Cardiac muscle cell (in vitro differentiated cells and primary cell): ENCODE measurements at regions not wholly inside any gene's neighbourhood (a gene's known extent, or its start where the extent isn't known, plus 50 kb on each side); places are given as distances from the start of the nearest gene placed in this dataset.
A peak's percentile ranks its signal among the peaks of the same experiment; 100 is the strongest.
"Not testable (repeated sequence)": the region's sequence is repeated elsewhere in the genome, so short reads cannot be mapped to it uniquely, and the experiment has no call there.

Source experiments
- DNase-seq, 2 donors: peaks; one replicate each; pipeline versions ENCODE4 v3.0.0 to v3.0.0-alpha.2; 2010 to 2017; ENCODE audit warnings: low read depth in 1 of 2, low spot score in 1 of 2
- H3K27ac ChIP-seq: fragments of 200-600 bp; sonication (generic); 2 replicates; pipeline ENCODE4 v1.5.1; 2016
- H3K27me3 ChIP-seq: fragments of 200-600 bp; sonication (generic); 2 replicates; pipeline ENCODE4 v1.6.0; 2016; ENCODE audit warnings: control low read depth
- H3K36me3 ChIP-seq: fragments of 200-600 bp; sonication (generic); 2 replicates; pipeline ENCODE4 v1.5.1; 2016; ENCODE audit warnings: control low read depth
- H3K4me1 ChIP-seq: fragments of 200-600 bp; sonication (generic); 2 replicates; pipeline ENCODE4 v1.8.1; 2017; ENCODE audit warnings: low read depth, mild to moderate bottlenecking, mixed run types
- H3K4me3 ChIP-seq: fragments of 200-600 bp; sonication (generic); 2 replicates; pipeline ENCODE4 v1.5.1; 2016; ENCODE audit warnings: mild to moderate bottlenecking
- H3K9me3 ChIP-seq: fragments of 200-600 bp; sonication (generic); 2 replicates; pipeline ENCODE4 v1.5.1; 2017; ENCODE audit warnings: low read depth, mild to moderate bottlenecking, control low read depth
- TF ChIP-seq, protein P1 (sequence below): IDR thresholded peaks from 2 replicates; pipeline ENCODE4 v1.5.1; 2012; ENCODE audit warnings: low read depth, mild to moderate bottlenecking, low read length

DNA sequence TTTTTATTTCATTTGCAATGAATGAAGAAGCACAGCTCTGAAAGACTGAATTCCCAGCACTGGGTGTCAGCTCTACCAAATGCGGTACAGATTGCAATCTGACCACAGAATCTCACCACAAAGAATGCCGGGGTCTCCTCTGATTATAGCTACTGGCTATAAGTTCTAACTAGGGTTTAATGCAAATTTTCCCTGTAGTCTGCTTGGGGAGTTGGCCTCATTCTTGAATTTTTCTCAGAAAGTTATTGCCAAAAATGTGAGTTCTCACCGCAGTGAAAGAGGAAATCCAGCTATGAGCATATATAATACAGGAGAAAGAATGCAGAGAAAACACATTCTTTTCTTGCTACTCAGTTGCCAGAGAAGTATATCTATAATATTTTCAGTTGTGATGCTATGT is 1255.7 kb upstream of the LRRTM3 start:
- Histone ChIP-seq H3K36me3 (no peaks in the 10 kb centered on the region), H3K9me3 (no peaks in the 10 kb centered on the region), H3K4me1 (no peaks in the 10 kb centered on the region), H3K27ac (no peak overlapping the region), H3K27me3 (no peaks in the 10 kb centered on the region), H3K4me3 (no peak overlapping the region)
- DNase-seq = peak in 1 of 2 donors; percentile 78
- TF ChIP-seq, protein P1, sequence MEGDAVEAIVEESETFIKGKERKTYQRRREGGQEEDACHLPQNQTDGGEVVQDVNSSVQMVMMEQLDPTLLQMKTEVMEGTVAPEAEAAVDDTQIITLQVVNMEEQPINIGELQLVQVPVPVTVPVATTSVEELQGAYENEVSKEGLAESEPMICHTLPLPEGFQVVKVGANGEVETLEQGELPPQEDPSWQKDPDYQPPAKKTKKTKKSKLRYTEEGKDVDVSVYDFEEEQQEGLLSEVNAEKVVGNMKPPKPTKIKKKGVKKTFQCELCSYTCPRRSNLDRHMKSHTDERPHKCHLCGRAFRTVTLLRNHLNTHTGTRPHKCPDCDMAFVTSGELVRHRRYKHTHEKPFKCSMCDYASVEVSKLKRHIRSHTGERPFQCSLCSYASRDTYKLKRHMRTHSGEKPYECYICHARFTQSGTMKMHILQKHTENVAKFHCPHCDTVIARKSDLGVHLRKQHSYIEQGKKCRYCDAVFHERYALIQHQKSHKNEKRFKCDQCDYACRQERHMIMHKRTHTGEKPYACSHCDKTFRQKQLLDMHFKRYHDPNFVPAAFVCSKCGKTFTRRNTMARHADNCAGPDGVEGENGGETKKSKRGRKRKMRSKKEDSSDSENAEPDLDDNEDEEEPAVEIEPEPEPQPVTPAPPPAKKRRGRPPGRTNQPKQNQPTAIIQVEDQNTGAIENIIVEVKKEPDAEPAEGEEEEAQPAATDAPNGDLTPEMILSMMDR = no peak

GRCh38 chr10:65670596-65670995 is 1255.2 kb upstream of the LRRTM3 start:
- not testable (repeated sequence) for H3K9me3 ChIP-seq, H3K4me1 ChIP-seq, H3K27ac ChIP-seq, H3K36me3 ChIP-seq, DNase-seq, H3K4me3 ChIP-seq, H3K27me3 ChIP-seq

DNA sequence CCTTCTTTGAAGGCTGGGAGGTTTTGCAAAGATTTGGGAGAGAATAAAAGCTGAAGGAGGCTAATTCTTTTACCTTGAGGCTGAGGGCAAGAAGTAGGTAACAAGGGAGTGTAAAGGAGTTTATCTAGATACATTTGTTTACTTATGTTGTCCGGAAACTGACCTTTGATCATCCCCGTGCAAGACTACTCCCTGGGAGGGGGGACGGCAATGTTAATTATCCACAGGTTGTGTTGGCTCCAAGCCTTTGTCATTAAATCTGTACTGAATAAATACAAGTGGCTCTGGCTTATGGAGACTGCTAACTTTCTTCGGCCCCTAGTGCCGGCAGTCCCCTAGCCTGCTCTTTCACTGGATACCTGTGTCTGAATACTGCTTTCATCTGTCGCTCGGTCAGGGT is 1250.6 kb upstream of the LRRTM3 start:
- TF ChIP-seq, protein P1 = no peak

DNA sequence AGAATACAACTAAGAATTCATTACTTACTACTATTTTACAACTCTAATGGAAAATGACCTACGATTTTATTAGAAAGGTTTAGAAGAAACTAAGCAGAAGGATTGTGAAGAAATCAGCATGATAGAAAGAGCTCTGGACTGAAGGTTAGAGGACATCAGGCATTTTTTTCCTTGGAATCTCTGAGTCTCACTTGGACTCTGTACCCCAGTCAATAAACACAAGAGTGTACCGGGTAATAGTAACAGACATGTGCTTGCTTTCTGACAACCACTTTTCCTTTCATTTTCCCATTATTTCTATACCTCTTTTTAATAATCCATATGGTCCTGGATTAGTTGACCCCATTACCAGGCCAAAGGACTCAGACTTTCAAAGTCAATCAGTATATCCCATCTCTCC is 1240.9 kb upstream of the LRRTM3 start:
- Histone ChIP-seq H3K27ac (no peak overlapping the region), H3K4me1 (no peaks in the 10 kb centered on the region), H3K4me3 (no peak overlapping the region), H3K36me3 (no peaks in the 10 kb centered on the region), H3K27me3 (no peaks in the 10 kb centered on the region), H3K9me3 (no peaks in the 10 kb centered on the region)
- TF ChIP-seq, protein P1 = no peak
- DNase-seq = no peak

More for the DNA sequence above, 1250.6 kb upstream of the LRRTM3 start:
- Histone ChIP-seq H3K9me3 (no peaks in the 10 kb centered on the region), H3K4me1 (no peaks in the 10 kb centered on the region), H3K27me3 (no peaks in the 10 kb centered on the region), H3K36me3 (no peaks in the 10 kb centered on the region), H3K4me3 (no peak overlapping the region), H3K27ac (no peak overlapping the region)
- DNase-seq = no peak

DNA sequence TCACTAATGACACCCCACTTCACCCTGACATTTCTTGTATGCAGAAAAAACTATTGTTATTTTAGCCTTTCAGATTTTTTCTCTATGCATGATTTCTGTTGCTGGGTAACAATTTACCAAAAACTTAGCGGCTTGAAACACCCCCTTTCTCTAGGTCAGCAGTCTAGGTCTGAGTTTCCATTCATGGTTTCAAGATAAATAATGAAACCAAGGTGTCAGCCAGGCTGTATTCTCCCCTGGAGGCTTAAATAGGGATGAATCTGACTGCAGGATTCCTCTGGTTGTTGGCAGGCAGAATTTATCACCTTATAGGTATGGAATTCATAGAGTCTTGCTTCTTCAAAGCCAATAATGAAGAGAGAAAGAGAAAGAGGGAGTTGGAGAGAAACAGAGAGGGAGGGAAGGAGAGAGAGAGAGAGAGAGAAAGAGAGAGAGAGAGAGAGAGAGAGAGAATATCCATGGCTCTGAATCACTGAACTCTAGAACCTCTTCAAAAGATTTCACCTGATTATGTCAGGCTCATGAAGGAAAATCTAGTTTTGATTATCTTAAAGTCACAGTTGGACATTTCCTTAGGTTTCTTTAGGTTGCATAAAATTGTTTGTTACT is 1224.6 kb upstream of the LRRTM3 start:
- Histone ChIP-seq H3K4me1 (no peaks in the 10 kb centered on the region), H3K4me3 (no peak overlapping the region), H3K9me3 (no peaks in the 10 kb centered on the region), H3K36me3 (no peaks in the 10 kb centered on the region), H3K27me3 (no peaks in the 10 kb centered on the region), H3K27ac (no peak overlapping the region)
- no peak for DNase-seq
- TF ChIP-seq, protein P1 = no peak

DNA sequence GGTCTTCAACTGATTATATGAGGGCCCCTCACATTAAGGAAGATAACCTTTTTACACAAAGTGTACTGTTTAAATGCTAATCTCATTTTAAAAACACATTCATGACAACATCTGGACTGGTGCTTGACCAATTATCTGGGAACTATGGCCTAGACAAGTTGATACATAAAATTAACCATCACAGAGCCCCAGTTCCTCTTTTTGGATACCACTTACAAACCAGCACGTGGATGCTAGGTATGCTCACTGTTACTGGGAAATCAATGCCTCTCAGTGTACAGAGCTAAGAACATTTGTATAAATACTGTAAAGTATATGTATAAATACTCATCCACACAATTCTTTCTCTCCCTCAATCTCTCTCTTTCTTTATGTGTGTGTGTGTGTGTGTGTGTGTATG is 1217.8 kb upstream of the LRRTM3 start:
- DNase-seq = no peak
- H3K9me3 ChIP-seq = no peaks in the 10 kb centered on the region
- no peaks in the 10 kb centered on the region for H3K4me1 ChIP-seq
- H3K4me3 ChIP-seq = no peak overlapping the region
- no peak overlapping the region for H3K27ac ChIP-seq
- no peaks in the 10 kb centered on the region for H3K27me3 ChIP-seq
- no peaks in the 10 kb centered on the region for H3K36me3 ChIP-seq
- TF ChIP-seq, protein P1 = no peak
